Ovary (tissue), 3 donors: ENCODE measurements at regions not wholly inside any gene's neighbourhood (a gene's known extent, or its start where the extent isn't known, plus 50 kb on each side); places are given as distances from the start of the nearest gene placed in this dataset.

ENCODE experiments used
- EP300 ChIP-seq: sonication (generic); formaldehyde crosslinking; IDR thresholded peaks from one replicate; pipeline ENCODE4 v1.6.1; 2017; ENCODE audit warnings: antibody characterized with exemption
- POLR2A ChIP-seq: fragments of 450-650 bp; IDR thresholded peaks from one replicate; pipeline ENCODE4 v1.6.1; 2017; ENCODE audit warnings: antibody characterized with exemption, mild to moderate bottlenecking, moderate library complexity
- TF ChIP-seq, protein P1 (sequence below), 3 donors: fragments of 450-650 bp in 2 of 3; fragments of 200-600 bp in 1 of 3; IDR thresholded peaks; one replicate each; pipeline versions ENCODE4 v1.5.1 to v1.8.0; 2016 to 2022; ENCODE audit warnings: antibody characterized with exemption in 3 of 3, mild to moderate bottlenecking in 1 of 3
- donor health status: DM: no; HTN: no; CAD: no.

DNA sequence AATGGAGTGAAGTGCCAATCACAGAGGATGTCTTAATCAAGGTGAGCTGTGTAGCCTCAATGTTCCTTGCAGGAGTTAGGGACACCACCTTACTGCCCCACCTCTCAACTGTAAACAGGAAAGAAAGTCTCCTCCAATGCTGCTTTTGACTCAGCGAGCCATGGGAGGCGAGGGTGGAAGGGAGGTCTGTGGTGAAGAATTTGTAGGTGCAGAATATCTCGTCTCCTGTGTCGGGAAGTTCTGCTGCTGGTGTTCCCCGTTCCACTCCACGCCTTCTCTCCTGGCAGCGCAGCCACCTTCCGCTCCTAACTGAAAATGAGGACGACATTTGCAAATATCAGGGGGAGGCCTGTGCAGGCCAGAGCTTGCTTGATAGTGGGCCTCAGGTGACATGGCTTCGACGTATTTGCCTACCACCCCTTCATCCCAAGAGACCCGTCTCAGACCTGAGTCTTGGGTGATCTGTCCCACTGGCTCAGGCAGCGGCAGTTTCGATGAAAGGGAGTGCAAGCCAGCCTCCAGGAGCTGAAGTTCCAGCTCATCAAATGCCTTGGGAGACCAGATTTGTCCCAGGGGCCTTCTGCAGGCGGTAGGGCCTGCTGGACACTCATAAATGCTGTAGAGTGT lies 368.3 kb upstream of the C1orf174 start:
- TF ChIP-seq, protein P1, sequence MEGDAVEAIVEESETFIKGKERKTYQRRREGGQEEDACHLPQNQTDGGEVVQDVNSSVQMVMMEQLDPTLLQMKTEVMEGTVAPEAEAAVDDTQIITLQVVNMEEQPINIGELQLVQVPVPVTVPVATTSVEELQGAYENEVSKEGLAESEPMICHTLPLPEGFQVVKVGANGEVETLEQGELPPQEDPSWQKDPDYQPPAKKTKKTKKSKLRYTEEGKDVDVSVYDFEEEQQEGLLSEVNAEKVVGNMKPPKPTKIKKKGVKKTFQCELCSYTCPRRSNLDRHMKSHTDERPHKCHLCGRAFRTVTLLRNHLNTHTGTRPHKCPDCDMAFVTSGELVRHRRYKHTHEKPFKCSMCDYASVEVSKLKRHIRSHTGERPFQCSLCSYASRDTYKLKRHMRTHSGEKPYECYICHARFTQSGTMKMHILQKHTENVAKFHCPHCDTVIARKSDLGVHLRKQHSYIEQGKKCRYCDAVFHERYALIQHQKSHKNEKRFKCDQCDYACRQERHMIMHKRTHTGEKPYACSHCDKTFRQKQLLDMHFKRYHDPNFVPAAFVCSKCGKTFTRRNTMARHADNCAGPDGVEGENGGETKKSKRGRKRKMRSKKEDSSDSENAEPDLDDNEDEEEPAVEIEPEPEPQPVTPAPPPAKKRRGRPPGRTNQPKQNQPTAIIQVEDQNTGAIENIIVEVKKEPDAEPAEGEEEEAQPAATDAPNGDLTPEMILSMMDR (IDR thresholded peaks at IDR 0.05): no peak
- TF ChIP-seq POLR2A (no peak), EP300 (no peak)
